T-helper 17 cell (primary cell): ENCODE measurements at regions not wholly inside any gene's neighbourhood (a gene's known extent, or its start where the extent isn't known, plus 50 kb on each side); places are given as distances from the start of the nearest gene placed in this dataset.

Experiments used
- ATAC-seq: fragments of 150-1000 bp; cut with Tn5 transposase; 2 replicates; pipeline ENCODE4 v1.10.0; 2021; ENCODE audit warnings: mild to moderate bottlenecking, moderate library complexity
- DNase-seq, 3 donors: peaks; one replicate each; pipeline versions ENCODE4 v3.0.0 to v3.0.0-alpha.2; 2020 to 2021
- H3K9me3 ChIP-seq: one replicate; pipeline ENCODE4 v1.7.0; 2013; ENCODE audit warnings: low read length, mild to moderate bottlenecking; ENCODE audit not compliant: control insufficient read depth, poor library complexity, severe bottlenecking
- H3K27ac Mint-ChIP-seq: one replicate; pipeline ENCODE4 v1.8.0; 2022; ENCODE audit warnings: mild to moderate bottlenecking, moderate library complexity, mixed read lengths
- H3K27me3 Mint-ChIP-seq: one replicate; pipeline ENCODE4 v1.8.0; 2022; ENCODE audit warnings: mixed read lengths
- H3K36me3 Mint-ChIP-seq: one replicate; pipeline ENCODE4 v1.8.0; 2022; ENCODE audit warnings: low read depth, mixed read lengths
- H3K4me1 Mint-ChIP-seq: one replicate; pipeline ENCODE4 v1.8.0; 2022; ENCODE audit warnings: mild to moderate bottlenecking, mixed read lengths
- H3K4me3 Mint-ChIP-seq: one replicate; pipeline ENCODE4 v1.8.0; 2022; ENCODE audit warnings: mild to moderate bottlenecking, moderate library complexity, mixed read lengths

- H3K36me3 Mint-ChIP-seq, result no peaks in the 10 kb centered on the region
- H3K4me1 Mint-ChIP-seq, result no peaks in the 10 kb centered on the region
- H3K27ac Mint-ChIP-seq, result no peak overlapping the region
- H3K4me3 Mint-ChIP-seq, result no peak overlapping the region
- peaks cover 25% of the 10 kb centered on the region for H3K27me3 Mint-ChIP-seq
- ATAC-seq, result no peak
- DNase-seq, result no peak
- no peaks in the 10 kb centered on the region for H3K9me3 ChIP-seq
These were observed 78.9 kb upstream of the CAMK1G start for GRCh38 chr1:209504571-209504970.

GRCh38 chr1:209505044-209505443 lies 78.5 kb upstream of the CAMK1G start:
- DNase-seq (no peak), ATAC-seq (no peak)
- Mint-ChIP-seq H3K4me1 (no peaks in the 10 kb centered on the region), H3K27ac (no peak overlapping the region), H3K36me3 (no peaks in the 10 kb centered on the region), H3K4me3 (no peak overlapping the region), H3K27me3 (peaks cover 27% of the 10 kb centered on the region)
- H3K9me3 ChIP-seq, result no peaks in the 10 kb centered on the region

GRCh38 chr1:209506101-209506500 lies 77.4 kb upstream of the CAMK1G start:
- Mint-ChIP-seq H3K36me3 (no peaks in the 10 kb centered on the region), H3K4me3 (no peak overlapping the region), H3K4me1 (peaks cover 3% of the 10 kb centered on the region), H3K27ac (no peak overlapping the region), H3K27me3 (peaks cover 33% of the 10 kb centered on the region)
- DNase-seq (no peak), ATAC-seq (no peak)
- H3K9me3 ChIP-seq, result no peaks in the 10 kb centered on the region

- Mint-ChIP-seq H3K36me3 (no peaks in the 10 kb centered on the region), H3K27ac (no peak overlapping the region), H3K27me3 (peaks cover 40% of the 10 kb centered on the region), H3K4me3 (no peak overlapping the region), H3K4me1 (peaks cover 4% of the 10 kb centered on the region)
- DNase-seq (no peak), ATAC-seq (no peak)
- no peaks in the 10 kb centered on the region for H3K9me3 ChIP-seq
These were observed 74.5 kb upstream of the CAMK1G start for GRCh38 chr1:209509039-209509438.

- H3K9me3 ChIP-seq, result no peaks in the 10 kb centered on the region
- DNase-seq (no peak), ATAC-seq (no peak)
- Mint-ChIP-seq H3K27ac (no peak overlapping the region), H3K4me3 (no peak overlapping the region), H3K27me3 (peaks cover 40% of the 10 kb centered on the region), H3K36me3 (no peaks in the 10 kb centered on the region), H3K4me1 (peaks cover 4% of the 10 kb centered on the region)
These were observed 73.5 kb upstream of the CAMK1G start for GRCh38 chr1:209510063-209510462.

GRCh38 chr1:209511169-209511568 lies 72.3 kb upstream of the CAMK1G start:
- no peak overlapping the region for H3K27ac Mint-ChIP-seq
- peaks cover 4% of the 10 kb centered on the region for H3K4me1 Mint-ChIP-seq
- H3K27me3 Mint-ChIP-seq, result peaks cover 41% of the 10 kb centered on the region
- no peaks in the 10 kb centered on the region for H3K9me3 ChIP-seq
- no peak for ATAC-seq
- H3K36me3 Mint-ChIP-seq, result peaks cover under 1% of the 10 kb centered on the region
- H3K4me3 Mint-ChIP-seq, result no peak overlapping the region
- no peak for DNase-seq

GRCh38 chr1:209512821-209513220 lies 70.7 kb upstream of the CAMK1G start:
- H3K27me3 Mint-ChIP-seq, result peaks cover 40% of the 10 kb centered on the region
- H3K36me3 Mint-ChIP-seq, result peaks cover 2% of the 10 kb centered on the region
- no peak overlapping the region for H3K4me3 Mint-ChIP-seq
- no peak for ATAC-seq
- no peak for DNase-seq
- H3K4me1 Mint-ChIP-seq, result peaks cover 4% of the 10 kb centered on the region
- H3K27ac Mint-ChIP-seq, result no peak overlapping the region
- no peaks in the 10 kb centered on the region for H3K9me3 ChIP-seq

GRCh38 chr1:209513226-209513625 lies 70.3 kb upstream of the CAMK1G start:
- Mint-ChIP-seq H3K4me3 (no peak overlapping the region), H3K4me1 (peaks cover 4% of the 10 kb centered on the region), H3K27me3 (peaks cover 44% of the 10 kb centered on the region), H3K27ac (no peak overlapping the region), H3K36me3 (peaks cover 2% of the 10 kb centered on the region)
- H3K9me3 ChIP-seq, result no peaks in the 10 kb centered on the region
- DNase-seq, result no peak
- no peak for ATAC-seq

- ATAC-seq (no peak), DNase-seq (no peak)
- Mint-ChIP-seq H3K27ac (no peak overlapping the region), H3K36me3 (peaks cover 4% of the 10 kb centered on the region), H3K27me3 (peaks cover 35% of the 10 kb centered on the region), H3K4me1 (no peaks in the 10 kb centered on the region), H3K4me3 (no peak overlapping the region)
- H3K9me3 ChIP-seq, result no peaks in the 10 kb centered on the region
These were observed 66.5 kb upstream of the CAMK1G start for GRCh38 chr1:209516771-209517680.

- DNase-seq (no peak), ATAC-seq (no peak)
- H3K9me3 ChIP-seq, result no peaks in the 10 kb centered on the region
- H3K27ac Mint-ChIP-seq, result no peak overlapping the region
- H3K4me3 Mint-ChIP-seq, result no peak overlapping the region
- H3K36me3 Mint-ChIP-seq, result peaks cover 4% of the 10 kb centered on the region
- no peaks in the 10 kb centered on the region for H3K4me1 Mint-ChIP-seq
- H3K27me3 Mint-ChIP-seq, result peaks cover 41% of the 10 kb centered on the region
These were observed 65.8 kb upstream of the CAMK1G start for GRCh38 chr1:209517681-209518050.

- no peak for ATAC-seq
- H3K36me3 Mint-ChIP-seq, result peaks cover 4% of the 10 kb centered on the region
- no peak overlapping the region for H3K4me3 Mint-ChIP-seq
- no peaks in the 10 kb centered on the region for H3K4me1 Mint-ChIP-seq
- H3K27me3 Mint-ChIP-seq, result peaks cover 50% of the 10 kb centered on the region
- no peaks in the 10 kb centered on the region for H3K9me3 ChIP-seq
- no peak overlapping the region for H3K27ac Mint-ChIP-seq
- DNase-seq, result no peak
These were observed 63.7 kb upstream of the CAMK1G start for GRCh38 chr1:209519786-209520185.

- H3K36me3 Mint-ChIP-seq, result peaks cover 5% of the 10 kb centered on the region
- peaks cover 3% of the 10 kb centered on the region for H3K4me1 Mint-ChIP-seq
- ATAC-seq (no peak), DNase-seq (no peak)
- peaks cover 63% of the 10 kb centered on the region for H3K27me3 Mint-ChIP-seq
- no peak overlapping the region for H3K4me3 Mint-ChIP-seq
- H3K27ac Mint-ChIP-seq, result no peak overlapping the region
- H3K9me3 ChIP-seq, result no peaks in the 10 kb centered on the region
These were observed 60.7 kb upstream of the CAMK1G start for GRCh38 chr1:209522826-209523225.

GRCh38 chr1:209526137-209526536 lies 57.4 kb upstream of the CAMK1G start:
- no peaks in the 10 kb centered on the region for H3K9me3 ChIP-seq
- ATAC-seq, result no peak
- no peak for DNase-seq

GRCh38 chr1:209527372-209527771 lies 56.1 kb upstream of the CAMK1G start:
- Mint-ChIP-seq H3K27ac (no peak overlapping the region), H3K4me1 (peaks cover 3% of the 10 kb centered on the region), H3K27me3 (peaks cover 93% of the 10 kb centered on the region), H3K4me3 (no peak overlapping the region), H3K36me3 (peaks cover 3% of the 10 kb centered on the region)
- no peak for DNase-seq
- ATAC-seq, result no peak
- no peaks in the 10 kb centered on the region for H3K9me3 ChIP-seq

More at GRCh38 chr1:209526137-209526536, 57.4 kb upstream of the CAMK1G start:
- Mint-ChIP-seq H3K27ac (no peak overlapping the region), H3K36me3 (peaks cover 3% of the 10 kb centered on the region), H3K27me3 (peaks cover 88% of the 10 kb centered on the region), H3K4me3 (no peak overlapping the region), H3K4me1 (peaks cover 3% of the 10 kb centered on the region)
